ENCODE measurements at regions not wholly inside any gene's neighbourhood (a gene's known extent, or its start where the extent isn't known, plus 50 kb on each side); places are given as distances from the start of the nearest gene placed in this dataset.

DNA sequence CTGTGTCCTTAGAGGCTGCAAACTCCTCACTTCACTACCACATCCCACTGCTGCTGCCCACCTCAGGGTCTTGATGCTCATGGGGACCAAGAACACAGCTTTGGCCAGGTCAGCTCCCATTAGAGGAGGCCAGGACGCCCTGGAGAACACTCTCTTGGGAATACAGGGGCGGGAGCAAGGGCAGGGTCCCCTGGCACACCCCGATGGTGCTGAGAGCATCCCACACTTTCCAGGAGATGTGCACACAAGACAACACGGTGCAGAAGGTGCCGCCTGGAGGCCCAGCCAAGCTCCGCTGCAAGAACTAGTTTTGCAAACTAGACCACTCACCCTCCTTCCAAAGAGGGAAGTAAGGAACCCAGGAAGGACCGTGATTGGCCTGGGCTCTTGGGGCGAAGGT, 304.4 kb upstream of the SALL3 start:
- Histone ChIP-seq H3K4me3 (ENCODE audit: low read depth, low read length, poor library complexity, severe bottlenecking) (no peak overlapping the region), H3K27me3 (replicated peaks; ENCODE audit: insufficient read depth, low read depth, low read length, poor library complexity) (no peaks in the 10 kb centered on the region), H3K4me1 (ENCODE audit: insufficient read depth, low read length, poor library complexity, severe bottlenecking) (no peaks in the 10 kb centered on the region), H3K27ac (ENCODE audit: low read depth, low read length, poor library complexity, severe bottlenecking) (no peak overlapping the region), H3K36me3 (ENCODE audit: insufficient read depth, low read length, poor library complexity, severe bottlenecking) (no peaks in the 10 kb centered on the region), H3K9me3 (ENCODE audit: low read depth, low read length, poor library complexity, severe bottlenecking) (no peaks in the 10 kb centered on the region)
- BruUV-seq (replicated peaks): no TSS peak
- ChIA-PET CTCF (no interaction called here), POLR2A (ENCODE audit: low non-redundant PET) (no interaction called here)
- intact Hi-C loops (cut with micrococcal nuclease; ENCODE audit: unreplicated experiment): no loop called here
- TF ChIP-seq, protein P1, sequence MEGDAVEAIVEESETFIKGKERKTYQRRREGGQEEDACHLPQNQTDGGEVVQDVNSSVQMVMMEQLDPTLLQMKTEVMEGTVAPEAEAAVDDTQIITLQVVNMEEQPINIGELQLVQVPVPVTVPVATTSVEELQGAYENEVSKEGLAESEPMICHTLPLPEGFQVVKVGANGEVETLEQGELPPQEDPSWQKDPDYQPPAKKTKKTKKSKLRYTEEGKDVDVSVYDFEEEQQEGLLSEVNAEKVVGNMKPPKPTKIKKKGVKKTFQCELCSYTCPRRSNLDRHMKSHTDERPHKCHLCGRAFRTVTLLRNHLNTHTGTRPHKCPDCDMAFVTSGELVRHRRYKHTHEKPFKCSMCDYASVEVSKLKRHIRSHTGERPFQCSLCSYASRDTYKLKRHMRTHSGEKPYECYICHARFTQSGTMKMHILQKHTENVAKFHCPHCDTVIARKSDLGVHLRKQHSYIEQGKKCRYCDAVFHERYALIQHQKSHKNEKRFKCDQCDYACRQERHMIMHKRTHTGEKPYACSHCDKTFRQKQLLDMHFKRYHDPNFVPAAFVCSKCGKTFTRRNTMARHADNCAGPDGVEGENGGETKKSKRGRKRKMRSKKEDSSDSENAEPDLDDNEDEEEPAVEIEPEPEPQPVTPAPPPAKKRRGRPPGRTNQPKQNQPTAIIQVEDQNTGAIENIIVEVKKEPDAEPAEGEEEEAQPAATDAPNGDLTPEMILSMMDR (conservative IDR thresholded peaks at IDR 0.05; ENCODE audit: low read depth, low read length): no peak
- no peak for TF ChIP-seq EZH2 (IDR thresholded peaks at IDR 0.05; ENCODE audit: borderline replicate concordance, low read depth, low read length, poor library complexity, severe bottlenecking)
- DNase-seq (ENCODE audit: low spot score): no peak

DNA sequence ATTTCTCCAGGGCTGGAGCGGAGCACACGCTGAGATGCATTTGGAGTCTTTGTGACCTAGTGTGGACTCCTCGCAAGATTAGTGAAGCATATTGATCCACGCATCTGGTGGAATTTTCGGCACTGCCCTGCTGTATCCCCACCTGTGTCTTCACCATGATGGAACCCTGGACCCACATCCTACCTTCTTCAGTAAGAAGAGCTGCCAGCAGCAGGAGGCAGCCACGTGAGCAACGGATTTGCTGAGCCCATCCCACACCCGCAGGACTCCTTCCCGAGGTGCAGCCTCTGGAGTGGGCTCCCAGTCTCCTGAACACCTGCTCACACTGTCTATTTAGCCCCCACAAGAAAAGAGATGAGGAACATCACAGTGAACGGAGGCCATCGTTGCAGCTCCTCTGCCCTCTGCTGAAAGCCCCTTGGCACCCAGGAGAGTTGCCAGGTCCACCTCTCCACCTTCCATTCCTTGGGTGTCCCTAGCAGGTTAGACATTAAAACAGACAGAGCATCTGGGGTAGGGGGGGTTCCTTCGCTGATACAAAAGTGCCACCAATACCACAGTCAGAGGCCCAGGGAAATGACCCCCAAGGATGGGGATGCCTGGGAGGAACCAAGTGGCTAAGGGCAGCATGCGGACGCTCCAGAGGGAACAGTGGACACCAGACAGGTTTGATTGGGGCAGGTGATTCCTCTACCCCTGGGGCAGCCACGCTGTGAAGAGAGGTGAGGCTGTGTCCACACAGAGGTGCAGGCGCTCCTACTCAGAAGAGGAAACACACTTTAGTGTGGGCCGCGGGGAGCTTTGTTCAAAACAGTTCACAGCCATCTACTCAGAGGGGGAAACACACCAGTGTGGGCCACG, 302.8 kb upstream of the SALL3 start:
- no TSS peak for BruUV-seq (replicated peaks)
- Histone ChIP-seq H3K27ac (ENCODE audit: low read depth, low read length, poor library complexity, severe bottlenecking) (no peak overlapping the region), H3K27me3 (replicated peaks; ENCODE audit: insufficient read depth, low read depth, low read length, poor library complexity) (no peaks in the 10 kb centered on the region), H3K4me3 (ENCODE audit: low read depth, low read length, poor library complexity, severe bottlenecking) (no peak overlapping the region), H3K36me3 (ENCODE audit: insufficient read depth, low read length, poor library complexity, severe bottlenecking) (no peaks in the 10 kb centered on the region), H3K9me3 (ENCODE audit: low read depth, low read length, poor library complexity, severe bottlenecking) (no peaks in the 10 kb centered on the region), H3K4me1 (ENCODE audit: insufficient read depth, low read length, poor library complexity, severe bottlenecking) (no peaks in the 10 kb centered on the region)
- POLR2A ChIA-PET (ENCODE audit: low non-redundant PET): no interaction called here
- intact Hi-C loops (cut with micrococcal nuclease; ENCODE audit: unreplicated experiment): no loop called here
- TF ChIP-seq EZH2 (IDR thresholded peaks at IDR 0.05; ENCODE audit: borderline replicate concordance, low read depth, low read length, poor library complexity, severe bottlenecking): no peak
- TF ChIP-seq, protein P1 (conservative IDR thresholded peaks at IDR 0.05; ENCODE audit: low read depth, low read length): no peak
- CTCF ChIA-PET: no interaction called here
- DNase-seq (ENCODE audit: low spot score): no peak

DNA sequence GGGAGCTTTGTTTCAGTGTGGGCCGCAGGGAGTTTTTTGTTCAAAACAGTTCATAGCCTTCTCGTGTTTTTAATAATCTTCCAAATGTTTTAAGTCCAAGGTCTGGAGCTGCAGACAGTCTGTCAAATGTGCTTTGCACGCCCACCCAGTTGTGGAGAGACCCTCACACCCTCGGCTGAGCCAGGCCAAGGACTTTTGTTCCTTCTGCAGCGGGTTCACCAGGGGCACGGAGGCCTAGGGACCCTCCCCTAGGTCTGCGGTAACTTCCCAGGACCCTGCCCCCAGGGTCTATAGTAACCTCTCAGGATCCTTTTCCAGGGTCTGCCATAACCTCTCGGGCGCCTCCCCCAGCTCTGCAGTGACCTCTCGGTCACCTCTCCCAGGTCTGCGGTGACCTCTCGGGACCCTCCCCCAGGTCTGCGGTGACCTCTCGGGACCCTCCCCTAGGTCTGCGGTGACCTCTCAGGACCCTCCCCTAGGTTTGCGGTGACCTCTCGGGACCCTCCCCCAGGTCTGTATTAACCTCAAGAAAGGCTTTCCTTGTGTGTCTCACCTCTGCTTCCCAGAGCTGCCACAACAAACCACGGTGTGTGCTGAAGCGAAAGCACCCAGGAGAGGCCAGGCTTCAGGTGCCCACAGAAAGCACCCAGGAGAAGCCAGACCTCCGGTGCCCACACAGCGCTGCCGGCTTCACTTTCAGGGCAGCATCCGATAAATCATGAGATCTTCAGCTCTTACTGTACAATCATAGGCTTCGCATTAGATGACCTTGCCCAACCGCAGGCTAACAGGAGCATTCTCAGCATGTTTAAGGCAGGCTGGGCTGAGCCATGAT, 301.9 kb upstream of the SALL3 start:
- BruUV-seq (replicated peaks): no TSS peak
- TF ChIP-seq, protein P1 (conservative IDR thresholded peaks at IDR 0.05; ENCODE audit: low read depth, low read length): no peak
- TF ChIP-seq EZH2 (IDR thresholded peaks at IDR 0.05; ENCODE audit: borderline replicate concordance, low read depth, low read length, poor library complexity, severe bottlenecking): no peak
- no peak overlapping the region for H3K27ac ChIP-seq (ENCODE audit: low read depth, low read length, poor library complexity, severe bottlenecking)

More for the DNA sequence above, 301.9 kb upstream of the SALL3 start:
- no peaks in the 10 kb centered on the region for H3K4me1 ChIP-seq (ENCODE audit: insufficient read depth, low read length, poor library complexity, severe bottlenecking)
- H3K4me3 ChIP-seq (ENCODE audit: low read depth, low read length, poor library complexity, severe bottlenecking): no peak overlapping the region
- H3K9me3 ChIP-seq (ENCODE audit: low read depth, low read length, poor library complexity, severe bottlenecking): no peaks in the 10 kb centered on the region
- no peaks in the 10 kb centered on the region for H3K36me3 ChIP-seq (ENCODE audit: insufficient read depth, low read length, poor library complexity, severe bottlenecking)
- no peaks in the 10 kb centered on the region for H3K27me3 ChIP-seq (replicated peaks; ENCODE audit: insufficient read depth, low read depth, low read length, poor library complexity)
- DNase-seq (ENCODE audit: low spot score): no peak
- ChIA-PET CTCF (no interaction called here), POLR2A (ENCODE audit: low non-redundant PET) (no interaction called here)
- intact Hi-C loops (cut with micrococcal nuclease; ENCODE audit: unreplicated experiment): no loop called here
